GM21529 (cell line): ENCODE measurements at regions not wholly inside any gene's neighbourhood (a gene's known extent, or its start where the extent isn't known, plus 50 kb on each side); places are given as distances from the start of the nearest gene placed in this dataset.
"Not testable (repeated sequence)": the region's sequence is repeated elsewhere in the genome, so short reads cannot be mapped to it uniquely, and the experiment has no call there.

Source experiments
- ATAC-seq: cut with Tn5 transposase; IDR thresholded peaks from one replicate; pipeline ENCODE4 v1.9.1; 2021; ENCODE audit not compliant: unreplicated experiment

GRCh38 chr3:28575746-28576613 lies 227.4 kb upstream of the AZI2 start:
- no peak for ATAC-seq

- ATAC-seq: no peak
These were observed 228.1 kb upstream of the AZI2 start for GRCh38 chr3:28576614-28577200.

- ATAC-seq: no peak
These were observed 229.4 kb upstream of the AZI2 start for GRCh38 chr3:28577941-28578500.

GRCh38 chr3:28586325-28586724 lies 237.7 kb upstream of the AZI2 start:
- peak; percentile 64 for ATAC-seq

GRCh38 chr3:28587723-28588122 lies 239.1 kb upstream of the AZI2 start:
- no peak for ATAC-seq

GRCh38 chr3:28590216-28590615 lies 241.6 kb upstream of the AZI2 start:
- no peak for ATAC-seq

- ATAC-seq: no peak
These were observed 242.2 kb upstream of the AZI2 start for GRCh38 chr3:28590860-28591259.

GRCh38 chr3:28595372-28595771 lies 246.7 kb upstream of the AZI2 start:
- no peak for ATAC-seq

GRCh38 chr3:28597452-28597851 lies 248.8 kb upstream of the AZI2 start:
- no peak for ATAC-seq

- no peak for ATAC-seq
These were observed 249.5 kb upstream of the AZI2 start for GRCh38 chr3:28598165-28598564.

GRCh38 chr3:28601291-28601690 lies 252.7 kb upstream of the AZI2 start:
- no peak for ATAC-seq

GRCh38 chr3:28606283-28606682 lies 257.7 kb upstream of the AZI2 start:
- no peak for ATAC-seq

- no peak for ATAC-seq
These were observed 263.6 kb upstream of the AZI2 start for GRCh38 chr3:28612232-28612631.

GRCh38 chr3:28613511-28614106 lies 265.0 kb upstream of the AZI2 start:
- no peak for ATAC-seq

- ATAC-seq: no peak
These were observed 266.4 kb upstream of the AZI2 start for GRCh38 chr3:28615071-28615470.

GRCh38 chr3:28615971-28616370 lies 267.3 kb upstream of the AZI2 start:
- ATAC-seq: no peak

- no peak for ATAC-seq
These were observed 269.2 kb upstream of the AZI2 start for GRCh38 chr3:28617821-28618220.

GRCh38 chr3:28623106-28623505 lies 274.5 kb upstream of the AZI2 start:
- ATAC-seq: no peak

GRCh38 chr3:28624084-28624483 lies 275.5 kb upstream of the AZI2 start:
- no peak for ATAC-seq

GRCh38 chr3:28627843-28628242 lies 279.2 kb upstream of the AZI2 start:
- not testable (repeated sequence) for ATAC-seq

GRCh38 chr3:28634019-28634418 lies 285.4 kb upstream of the AZI2 start:
- ATAC-seq: no peak

GRCh38 chr3:28637742-28638141 lies 289.1 kb upstream of the AZI2 start:
- no peak for ATAC-seq
